ENCODE measurements at regions not wholly inside any gene's neighbourhood (a gene's known extent, or its start where the extent isn't known, plus 50 kb on each side); places are given as distances from the start of the nearest gene placed in this dataset.

DNA sequence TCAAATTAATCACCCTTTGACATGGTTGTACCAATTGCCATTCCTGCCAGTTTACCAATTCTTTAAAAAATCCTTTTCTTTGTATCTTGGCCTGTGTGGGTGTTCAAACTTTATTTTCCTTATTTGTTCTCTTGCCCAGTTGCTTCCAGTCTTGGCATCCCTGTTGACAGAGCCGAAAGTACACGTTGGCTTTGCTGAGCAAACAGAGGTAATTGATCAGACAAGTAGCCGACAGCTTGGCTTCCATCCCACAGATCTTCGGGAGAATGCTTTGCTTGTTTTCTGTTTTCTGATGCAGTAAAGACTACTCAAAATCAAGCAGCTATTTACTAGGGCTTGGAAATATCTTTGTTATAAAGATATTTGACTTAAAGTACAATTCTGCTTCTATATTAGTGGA, 506.8 kb upstream of the SALL1 start:
- no peak for DNase-seq (ENCODE audit: low read depth)

DNA sequence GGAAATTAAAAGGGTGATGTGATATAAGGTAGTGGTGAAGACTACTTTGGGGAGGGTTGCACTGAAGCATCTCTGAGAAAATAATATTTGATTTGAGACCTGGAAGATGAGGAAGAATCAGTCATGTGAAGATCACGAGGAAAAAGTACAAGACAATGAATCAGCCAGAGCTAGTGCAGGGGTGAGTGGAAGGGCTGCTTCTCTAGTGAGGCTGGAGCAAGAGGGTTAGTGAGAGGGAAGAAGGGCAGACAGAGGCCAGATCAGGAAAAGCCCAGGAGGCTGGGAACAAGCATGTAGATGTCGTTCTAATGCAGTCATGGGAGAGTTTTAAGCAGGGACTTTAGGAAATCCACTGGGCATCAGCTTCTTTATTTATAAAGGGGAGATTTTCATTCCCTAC, 504.2 kb upstream of the SALL1 start:
- DNase-seq (ENCODE audit: low read depth), result no peak

DNA sequence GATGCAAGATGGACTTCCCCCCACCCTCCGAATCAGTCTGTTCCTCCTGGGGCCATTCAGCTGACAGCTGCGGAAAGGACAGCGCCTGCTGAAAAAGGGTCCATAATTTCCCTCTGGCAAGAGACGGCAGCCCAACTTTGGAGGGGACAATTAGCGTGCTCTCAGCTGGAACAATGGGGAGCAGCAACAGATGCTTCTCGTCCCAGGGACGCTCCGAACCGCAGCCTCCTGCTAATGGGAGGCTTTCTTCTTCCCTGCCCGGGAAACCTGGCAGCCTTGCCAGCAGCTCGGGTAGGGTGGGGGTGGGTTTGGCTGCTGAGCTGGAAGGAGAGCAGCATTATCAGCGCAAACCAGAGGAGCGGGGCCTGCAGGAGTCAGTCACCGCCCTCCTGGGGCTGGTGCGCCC, 500.0 kb upstream of the SALL1 start:
- DNase-seq (ENCODE audit: low read depth), result no peak

DNA sequence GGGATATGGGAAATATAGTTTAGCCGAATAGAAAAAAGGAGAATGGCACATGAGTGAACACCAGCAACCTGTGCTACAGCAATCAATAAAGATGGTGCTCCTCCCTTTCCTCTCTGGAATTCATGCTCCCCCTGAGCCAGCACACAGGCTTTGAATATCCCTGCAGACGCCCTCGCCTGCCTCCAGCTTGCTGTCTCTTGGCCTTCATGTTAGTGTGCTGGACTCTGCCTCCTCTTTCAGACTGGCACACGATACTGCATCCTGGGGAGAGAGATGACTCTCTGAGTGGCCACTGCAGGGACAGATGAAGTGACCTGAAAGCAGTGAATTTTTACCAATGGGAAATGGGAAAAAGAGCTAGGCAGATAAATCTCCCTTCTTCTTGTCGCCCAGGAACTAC, 498.6 kb upstream of the SALL1 start:
- DNase-seq (ENCODE audit: low read depth), result no peak

DNA sequence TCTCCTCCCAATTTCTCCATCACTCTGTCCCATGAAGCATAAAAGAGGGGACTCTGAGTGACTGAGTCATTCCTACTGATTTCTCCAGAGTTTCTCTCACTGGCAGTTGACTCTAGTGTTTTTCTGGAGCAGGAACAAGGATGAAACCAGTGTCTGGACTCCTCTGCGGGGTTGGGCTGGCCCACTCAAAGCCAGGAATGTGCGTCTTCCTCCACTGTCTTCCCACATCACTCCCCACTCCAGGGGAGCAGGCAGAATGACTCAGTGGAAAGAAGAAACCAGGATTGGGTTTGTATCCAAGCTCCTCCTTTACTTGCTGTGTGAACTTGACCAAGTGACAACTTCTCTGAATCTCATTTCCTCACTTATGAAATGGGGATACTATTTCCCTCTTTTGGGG, 497.5 kb upstream of the SALL1 start:
- no peak for DNase-seq (ENCODE audit: low read depth)

DNA sequence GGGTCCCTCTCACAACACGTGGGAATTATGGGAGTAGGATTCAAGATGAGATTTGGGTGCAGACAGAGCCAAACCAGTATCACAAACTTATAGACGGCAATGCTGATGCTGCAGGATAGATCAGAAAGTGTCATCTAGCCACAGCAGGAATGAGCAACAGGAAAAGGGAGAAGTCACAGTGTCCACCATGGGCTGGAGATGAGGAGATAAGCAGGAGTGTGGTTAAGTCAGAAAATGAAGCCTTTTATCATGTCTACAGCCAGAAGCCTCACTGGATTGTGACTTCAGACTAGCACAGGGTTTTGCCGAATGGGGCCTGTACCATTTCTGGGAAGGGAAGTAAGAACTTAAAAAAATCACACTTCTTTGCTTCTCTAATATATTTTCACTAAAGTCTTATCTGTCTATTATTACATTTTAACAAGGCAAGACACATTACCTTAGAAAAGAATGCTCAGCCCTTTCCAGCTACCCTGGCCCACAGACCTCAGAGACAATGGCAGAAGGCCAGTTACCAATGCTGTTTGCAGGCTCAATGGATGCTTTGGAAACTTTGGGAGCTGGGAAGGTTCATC, 490.2 kb upstream of the SALL1 start:
- DNase-seq (ENCODE audit: low read depth), result no peak

DNA sequence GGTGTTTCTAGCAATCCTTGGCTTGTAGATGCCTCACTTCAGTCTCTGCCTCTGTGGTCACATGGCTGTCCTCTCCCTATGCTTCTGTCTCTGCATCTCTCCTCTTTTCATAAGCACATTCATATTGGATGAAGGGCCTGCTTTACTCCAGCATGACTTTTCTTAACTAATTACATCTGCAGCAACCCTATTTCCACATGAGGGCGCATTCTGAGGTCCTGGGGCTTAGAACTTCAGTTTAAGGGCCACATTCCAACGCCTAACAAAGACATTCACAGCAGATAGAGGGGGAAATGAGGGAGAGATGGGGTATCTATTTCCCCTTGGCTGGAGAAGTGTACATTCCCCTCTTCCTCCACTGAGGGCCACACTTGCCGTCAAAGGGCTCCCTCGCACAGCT, 489.1 kb upstream of the SALL1 start:
- no peak for DNase-seq (ENCODE audit: low read depth)

DNA sequence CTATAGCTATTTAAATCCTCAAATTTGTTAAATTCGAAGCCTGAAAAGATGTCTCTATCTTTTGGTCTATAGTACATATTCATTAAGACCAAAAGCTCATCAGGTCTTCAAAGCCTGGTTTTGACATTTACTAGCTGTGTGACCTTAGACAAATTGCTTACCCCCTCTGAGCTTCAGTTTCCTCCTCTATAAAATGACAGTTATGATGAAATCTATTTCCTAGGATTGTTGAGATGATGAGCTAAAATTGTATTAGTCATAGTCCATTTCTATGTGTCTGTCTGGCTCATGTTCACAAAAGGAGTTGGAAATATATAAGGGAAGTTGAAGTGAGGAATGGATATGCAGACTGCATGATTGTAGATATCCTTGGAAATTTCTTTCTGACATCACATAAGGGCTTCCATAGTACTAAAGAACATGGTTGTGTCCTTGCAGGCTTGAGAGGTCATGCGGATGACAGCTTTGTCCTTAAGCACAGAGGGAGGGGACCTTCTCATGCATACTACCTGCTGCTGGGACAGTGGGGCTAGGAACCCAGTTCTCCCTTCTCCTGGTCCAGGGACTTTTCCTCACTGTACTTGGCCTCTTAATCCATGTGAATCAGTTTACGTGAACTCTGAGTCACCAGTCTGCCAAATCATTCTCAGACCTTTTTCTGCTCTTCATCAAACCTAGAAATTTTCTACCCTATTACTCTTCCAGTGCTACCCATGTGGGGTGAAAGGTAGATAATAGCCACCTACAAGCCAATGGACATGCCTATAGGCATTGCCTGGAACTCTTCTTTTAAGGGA, 487.5 kb upstream of the SALL1 start:
- peak; percentile 18 for DNase-seq (ENCODE audit: low read depth)

DNA sequence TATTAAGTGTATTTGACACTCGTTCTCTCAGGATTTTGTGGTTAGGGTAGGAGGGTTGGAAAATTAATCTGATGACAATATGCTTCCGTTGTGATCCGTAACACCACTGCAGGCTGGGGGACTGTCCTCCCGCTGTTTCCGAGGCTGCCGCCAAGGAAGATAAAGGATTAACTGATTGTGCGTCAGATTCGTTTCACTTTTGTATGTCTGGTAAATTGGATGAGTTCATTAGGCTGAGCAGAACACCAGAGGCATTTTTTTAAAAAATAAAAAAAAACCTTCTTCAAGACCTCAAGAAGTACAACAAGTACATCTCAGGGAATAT, 486.7 kb upstream of the SALL1 start:
- DNase-seq (ENCODE audit: low read depth), result peak; percentile 17

DNA sequence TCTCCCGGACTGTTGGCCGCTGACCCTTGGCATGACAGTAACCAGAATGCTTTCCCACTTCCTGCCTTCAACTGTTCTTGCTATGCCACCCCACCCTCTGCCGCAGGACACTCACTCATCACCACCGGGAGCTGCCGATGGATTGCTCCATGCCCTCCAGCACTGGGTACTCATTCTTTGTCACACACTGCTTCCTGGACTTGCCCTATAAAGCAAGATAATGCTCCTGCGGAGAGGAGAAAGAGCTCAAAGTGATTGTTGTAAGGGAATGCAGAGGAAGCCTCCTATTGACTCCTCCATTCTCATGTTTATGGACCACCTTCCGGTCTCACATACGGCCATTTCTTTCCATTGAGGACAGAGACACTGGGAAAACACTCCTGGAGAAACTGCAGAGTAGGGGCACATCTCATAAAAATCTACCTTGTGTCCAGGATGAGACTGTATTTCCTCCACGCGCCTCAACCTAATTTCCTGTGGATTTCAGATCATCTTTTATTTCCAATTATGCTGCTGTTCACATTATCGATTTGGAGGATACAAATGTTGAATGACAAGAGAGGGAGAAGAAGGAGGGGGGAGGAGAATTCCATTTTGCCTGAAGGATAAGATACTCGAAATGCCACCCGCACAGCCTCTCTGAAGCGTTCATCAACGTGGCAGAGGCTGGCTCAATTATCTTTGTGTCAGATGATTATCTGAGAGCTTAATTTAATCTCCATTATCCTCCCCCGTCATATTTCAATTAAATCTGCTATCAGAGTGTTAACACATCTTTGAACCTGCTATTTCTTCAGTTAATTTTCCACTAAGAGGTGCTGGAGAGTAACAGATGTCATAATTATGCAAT, 486.1 kb upstream of the SALL1 start:
- DNase-seq (ENCODE audit: low read depth), result no peak

DNA sequence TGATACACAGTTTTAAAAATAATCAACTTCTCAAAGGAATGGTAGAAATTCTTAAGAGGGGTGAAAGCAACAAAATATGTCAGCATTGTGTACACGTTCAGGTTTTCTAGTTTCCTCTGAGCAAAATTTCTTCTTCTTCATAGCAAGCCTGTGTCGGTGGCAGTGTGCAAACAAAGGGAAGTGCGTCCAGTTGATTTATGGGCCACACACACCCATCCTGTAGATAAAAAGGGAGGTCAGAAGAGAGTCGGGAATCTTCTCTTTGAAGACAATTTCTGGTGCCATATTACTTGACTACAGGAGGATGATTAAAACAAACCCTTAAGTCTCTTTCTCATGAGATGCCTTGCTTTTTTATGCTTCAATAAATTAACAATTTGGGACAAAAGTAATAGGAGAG, 484.1 kb upstream of the SALL1 start:
- no peak for DNase-seq (ENCODE audit: low read depth)

DNA sequence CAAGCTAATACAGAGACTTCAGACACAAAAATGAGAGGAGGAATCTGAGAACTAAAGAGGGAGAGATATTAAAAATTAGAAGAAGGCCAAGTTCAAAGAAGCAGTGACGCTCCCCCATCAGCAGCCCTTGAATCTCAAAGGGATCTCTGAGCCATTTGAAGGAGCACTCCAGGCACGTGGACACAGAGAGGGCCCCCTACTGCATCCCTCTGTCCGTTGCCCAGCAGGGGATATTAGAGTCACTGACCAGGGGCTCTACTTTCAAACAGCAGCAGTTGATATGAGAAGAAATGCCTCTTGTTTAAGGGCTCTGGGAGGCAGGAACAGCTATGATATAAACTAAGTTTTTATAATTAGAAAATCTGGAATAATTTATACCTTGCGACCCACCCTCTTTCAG, 479.0 kb upstream of the SALL1 start:
- DNase-seq (ENCODE audit: low read depth), result no peak

DNA sequence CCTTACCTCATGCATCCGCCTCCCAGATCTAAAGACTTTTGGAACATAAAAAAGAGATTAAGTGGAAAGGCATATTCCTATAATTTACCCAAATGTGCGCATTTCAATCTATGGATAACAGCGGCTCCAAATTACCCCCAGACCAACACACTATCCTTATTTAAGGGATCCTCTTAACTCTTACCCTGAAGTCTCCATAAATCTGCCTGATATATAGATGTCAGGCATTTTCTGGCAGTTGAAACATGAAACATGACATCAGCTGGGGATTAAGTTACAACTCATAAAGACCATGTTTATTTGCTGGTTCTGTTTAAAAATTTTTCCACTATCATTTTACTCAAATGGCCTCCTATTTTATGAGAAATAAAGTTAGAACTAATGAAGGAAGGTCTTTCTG, 478.5 kb upstream of the SALL1 start:
- DNase-seq (ENCODE audit: low read depth), result no peak

DNA sequence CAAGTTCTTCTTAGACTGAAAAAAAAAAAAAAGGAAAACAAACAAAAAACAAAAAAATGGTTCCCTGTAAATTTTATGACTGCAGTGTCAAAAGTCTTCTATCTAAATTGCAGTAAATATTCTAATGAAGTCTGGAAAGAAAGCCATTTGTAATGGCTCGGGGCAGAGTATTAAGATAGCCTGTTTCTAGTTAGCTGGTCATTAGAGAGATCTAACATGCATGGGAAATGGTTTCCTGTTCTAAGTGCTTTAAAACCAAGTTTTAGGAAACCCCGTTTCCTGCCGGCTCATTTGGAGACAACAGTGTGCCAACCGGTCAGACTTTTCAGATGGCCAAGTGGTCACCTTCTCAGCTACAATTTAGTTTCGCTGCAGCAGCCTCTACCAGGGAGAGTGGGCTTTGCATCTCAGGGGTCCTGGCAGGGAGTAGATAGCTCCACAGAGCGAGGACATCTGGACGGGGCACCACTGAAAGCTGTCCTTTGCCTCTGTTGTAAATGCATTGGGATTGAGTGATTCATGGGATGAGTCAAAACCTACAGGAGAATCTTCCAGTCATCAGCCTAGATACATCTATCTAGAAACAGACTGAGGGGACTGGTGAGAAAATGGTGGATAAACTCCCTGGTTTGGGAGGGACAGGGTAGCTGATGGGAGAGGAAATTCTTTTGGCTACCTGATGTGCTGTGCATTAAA, 473.2 kb upstream of the SALL1 start:
- no peak for DNase-seq (ENCODE audit: low read depth)

DNA sequence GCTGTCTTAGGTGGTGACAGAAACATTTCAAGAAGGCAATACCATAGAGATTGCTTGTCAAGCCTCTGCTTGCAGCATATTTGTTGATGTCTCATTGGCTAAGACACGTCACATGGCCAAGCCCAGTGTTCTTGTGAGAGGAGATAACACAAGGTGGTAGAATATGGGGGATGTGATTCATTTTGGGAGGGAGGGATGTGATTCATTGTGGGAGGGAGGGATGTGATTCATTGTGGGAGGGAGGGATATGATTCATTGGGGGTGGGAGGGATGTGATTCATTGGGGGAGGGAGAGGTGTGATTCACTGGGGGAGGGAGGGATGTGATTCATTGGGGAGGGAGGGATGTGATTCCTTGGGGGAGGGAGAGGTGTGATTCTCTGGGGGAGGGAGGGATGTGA, 470.5 kb upstream of the SALL1 start:
- no peak for DNase-seq (ENCODE audit: low read depth)

DNA sequence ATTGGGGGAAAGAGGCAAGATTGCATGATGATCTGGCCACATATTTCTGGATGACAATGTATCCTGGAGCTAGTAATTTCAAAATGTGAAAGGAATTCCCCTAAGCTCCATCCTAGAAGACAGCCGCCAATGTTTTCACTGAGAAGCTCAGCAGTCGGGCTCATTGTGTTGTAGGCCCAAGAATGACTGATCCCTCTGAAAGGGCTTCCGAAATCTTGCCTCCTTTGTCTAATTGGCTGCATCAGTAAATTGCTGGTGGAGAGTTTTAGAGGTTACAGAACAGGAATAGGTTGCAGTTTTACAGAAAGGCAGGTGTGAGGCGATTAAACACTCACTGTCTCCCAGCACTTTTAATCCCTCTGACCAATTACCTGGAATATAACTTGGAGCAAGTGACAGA, 464.1 kb upstream of the SALL1 start:
- no peak for DNase-seq (ENCODE audit: low read depth)

DNA sequence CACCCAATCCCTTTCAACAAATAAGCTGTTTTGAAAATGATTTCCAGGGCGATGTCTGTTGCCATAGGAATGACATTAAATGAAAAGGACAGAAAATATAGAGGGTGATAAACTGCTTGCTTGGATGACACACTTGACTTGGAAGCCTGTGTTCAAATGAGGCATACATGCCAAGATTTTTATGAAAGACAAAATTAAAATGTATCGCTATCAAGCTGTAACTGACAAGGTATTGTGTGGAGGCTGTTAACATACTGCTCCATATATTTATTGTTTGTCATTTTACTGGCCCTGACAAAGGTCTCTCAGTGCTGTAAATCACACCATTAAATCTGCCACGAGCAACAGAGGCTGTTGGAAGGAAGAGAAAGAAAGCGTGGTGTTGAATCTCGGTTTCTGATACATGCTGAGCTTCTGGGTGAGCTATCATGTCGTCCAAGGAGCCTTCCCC, 456.2 kb upstream of the SALL1 start:
- DNase-seq (ENCODE audit: low read depth), result no peak

DNA sequence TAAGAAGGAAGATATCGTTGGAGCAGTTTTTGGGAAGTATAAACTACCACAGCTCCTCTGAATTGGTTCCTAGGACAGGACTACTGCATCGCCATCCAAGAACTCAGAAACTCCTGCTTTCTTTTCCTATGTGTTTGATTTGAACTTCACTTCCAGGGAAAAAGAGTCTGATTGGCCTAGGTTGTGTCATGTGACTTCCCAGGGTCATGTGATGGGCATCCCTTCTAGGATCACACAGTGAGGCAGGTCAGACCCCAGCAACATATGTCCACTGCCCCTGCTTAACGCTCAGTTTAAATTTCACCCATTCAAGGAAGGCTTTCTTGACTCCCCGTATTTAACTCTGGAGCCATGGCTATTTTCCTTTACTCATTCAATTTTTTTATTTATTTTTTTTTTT, 445.2 kb upstream of the SALL1 start:
- no peak for DNase-seq (ENCODE audit: low read depth)

DNA sequence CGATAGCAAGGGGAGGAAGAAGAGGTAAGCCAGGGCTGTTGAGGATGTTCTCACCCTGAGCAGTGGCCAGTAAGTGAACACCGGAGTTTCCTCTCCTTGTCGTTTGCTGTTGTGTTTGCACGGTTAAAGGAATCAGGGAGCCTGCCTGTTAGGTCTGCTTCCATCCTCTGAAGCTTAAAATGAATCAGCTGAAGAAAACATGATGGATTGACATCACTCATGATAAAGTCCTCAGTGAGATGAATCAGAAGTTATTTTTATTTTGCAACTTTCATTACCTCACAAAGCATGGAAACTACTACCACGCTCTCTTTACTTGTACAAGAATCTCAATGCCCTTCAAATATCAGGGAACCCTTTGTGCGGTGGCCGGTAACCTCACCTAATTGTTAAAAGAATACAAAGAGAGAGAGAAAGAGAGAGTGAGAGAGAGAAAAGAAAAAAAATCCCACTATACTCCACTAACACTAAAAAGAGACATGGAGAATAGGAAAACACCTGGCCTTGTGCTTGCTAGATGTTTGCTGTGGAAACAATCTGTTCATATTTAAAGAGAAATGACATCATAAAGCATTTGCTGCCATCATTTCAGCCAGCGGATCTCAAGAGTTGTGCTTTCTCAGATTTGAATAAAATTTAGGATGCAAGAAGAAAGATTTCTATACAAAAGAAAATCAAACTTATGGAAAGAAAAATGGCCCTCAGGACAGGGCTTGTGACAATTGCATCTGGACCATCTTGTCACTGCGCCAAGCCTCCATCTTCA, 441.6 kb upstream of the SALL1 start:
- peak; percentile 3 for DNase-seq (ENCODE audit: low read depth)

DNA sequence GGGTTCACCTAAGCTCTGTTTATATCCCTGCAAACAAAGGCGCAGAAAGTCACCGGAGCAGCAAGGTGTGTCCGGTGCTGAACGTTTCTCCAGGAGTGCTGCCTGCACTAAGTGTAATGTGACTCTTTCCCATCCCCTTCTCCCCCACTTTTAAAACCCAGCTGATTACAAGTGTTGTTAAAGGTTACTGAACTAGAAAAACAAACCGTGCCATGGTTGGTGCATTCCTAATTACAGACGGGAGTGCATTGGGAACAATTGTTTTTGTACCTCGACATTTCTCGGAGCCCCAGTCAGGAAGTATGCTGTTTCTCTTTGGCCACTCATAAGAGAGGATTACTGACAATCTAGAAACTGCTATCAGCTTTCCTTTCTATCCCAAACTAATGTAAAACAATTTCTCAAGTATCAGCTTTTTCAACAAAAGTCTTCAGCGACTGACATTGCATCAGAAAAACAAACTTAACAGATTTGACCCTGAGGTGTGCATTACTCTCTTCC, 441.0 kb upstream of the SALL1 start:
- no peak for DNase-seq (ENCODE audit: low read depth)

DNA sequence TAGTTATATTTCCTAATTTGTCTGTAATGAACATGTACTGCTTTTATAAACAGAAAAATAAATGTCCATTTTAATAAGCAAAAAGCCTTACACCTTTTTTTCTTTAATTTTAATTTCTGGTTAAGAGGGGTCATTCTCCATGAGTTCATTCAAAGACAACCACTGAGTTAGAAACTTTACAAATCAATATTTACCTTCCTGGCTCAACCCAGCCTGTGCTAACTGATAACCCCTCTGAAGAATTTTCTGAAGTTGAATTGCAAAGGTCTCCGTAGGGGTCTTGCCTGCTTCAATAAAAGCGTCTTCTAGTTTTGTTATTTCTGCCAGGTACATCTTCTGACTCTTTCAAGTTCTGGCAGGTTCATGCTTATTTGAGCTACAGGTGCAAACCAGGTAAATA, 440.4 kb upstream of the SALL1 start:
- no peak for DNase-seq (ENCODE audit: low read depth)

All from iris pigment epithelial cell (primary cell).